ENCODE measurements at regions not wholly inside any gene's neighbourhood (a gene's known extent, or its start where the extent isn't known, plus 50 kb on each side); places are given as distances from the start of the nearest gene placed in this dataset.

- Histone ChIP-seq H3K27me3 (ENCODE audit: insufficient read depth) (no peaks in the 10 kb centered on the region), H3K79me2 (replicated peaks; ENCODE audit: insufficient read depth) (no peaks in the 10 kb centered on the region), H2AFZ (no peak overlapping the region), H3K4me3 (no peak overlapping the region), H3K4me2 (no peak overlapping the region), H3F3A (replicated peaks; ENCODE audit: low read depth) (no peaks in the 10 kb centered on the region), H4K20me1 (replicated peaks; ENCODE audit: insufficient read depth) (no peaks in the 10 kb centered on the region), H3K36me3 (ENCODE audit: insufficient read depth) (no peaks in the 10 kb centered on the region), H3K9me2 (ENCODE audit: insufficient read depth) (no peaks in the 10 kb centered on the region), H3K27ac (ENCODE audit: low read depth) (no peak overlapping the region), H3K4me1 (ENCODE audit: insufficient read depth) (no peaks in the 10 kb centered on the region)
- Mint-ChIP-seq H3K4me1 (peaks cover 8% of the 10 kb centered on the region; the same call in 2 of the 3 replicates), H3K27me3 (ENCODE audit: insufficient read depth, low read depth, poor library complexity) (peaks cover 2% of the 10 kb centered on the region), H3K9me3 (no peaks in the 10 kb centered on the region), H3K4me3 (no peak overlapping the region), H3K27ac (no peak overlapping the region), H3K36me3 (ENCODE audit: low read depth) (no peaks in the 10 kb centered on the region; the same call in 2 of the 3 replicates)
- ATAC-seq (no peak), DNase-seq (ENCODE audit: low spot score) (no peak)
- TF ChIP-seq JUNB (IDR thresholded peaks at IDR 0.05; ENCODE audit: unreplicated experiment) (no peak), ETS1 (IDR thresholded peaks at IDR 0.05) (no peak), EZH2phosphoT487 (IDR thresholded peaks at IDR 0.05; ENCODE audit: unreplicated experiment) (no peak), CREB1 (CRISPR knock-in tag; IDR thresholded peaks at IDR 0.05; ENCODE audit: low read depth) (no peak), ZNF114 (CRISPR knock-in tag; IDR thresholded peaks at IDR 0.05) (no peak), ZNF462 (CRISPR knock-in tag; IDR thresholded peaks at IDR 0.05) (no peak), STAT1 (IDR thresholded peaks at IDR 0.05; ENCODE audit: unreplicated experiment) (no peak), REST (IDR thresholded peaks at IDR 0.05; ENCODE audit: unreplicated experiment) (no peak), EZH2 (IDR thresholded peaks at IDR 0.05; ENCODE audit: low read depth, unreplicated experiment) (no peak), NANOG (IDR thresholded peaks at IDR 0.05; ENCODE audit: borderline replicate concordance) (no peak), POLR2AphosphoS5 (IDR thresholded peaks at IDR 0.05; ENCODE audit: low read depth) (no peak), CTCF (conservative IDR thresholded peaks at IDR 0.05; ENCODE audit: low read depth in 2 of 2) (no peak), ZNF331 (CRISPR knock-in tag; IDR thresholded peaks at IDR 0.05; ENCODE audit: low read depth) (no peak)
These were observed 152.6 kb upstream of the GRIP1 start for GRCh38 chr12:66831495-66831894.
